GM19351 (cell line): ENCODE measurements at regions not wholly inside any gene's neighbourhood (a gene's known extent, or its start where the extent isn't known, plus 50 kb on each side); places are given as distances from the start of the nearest gene placed in this dataset.
A peak's percentile ranks its signal among the peaks of the same experiment; 100 is the strongest.
"Not testable (repeated sequence)": the region's sequence is repeated elsewhere in the genome, so short reads cannot be mapped to it uniquely, and the experiment has no call there.

Experiments used
- ATAC-seq: cut with Tn5 transposase; IDR thresholded peaks from one replicate; pipeline ENCODE4 v1.9.1; 2021; ENCODE audit warnings: mild to moderate bottlenecking, moderate library complexity; ENCODE audit not compliant: unreplicated experiment

DNA sequence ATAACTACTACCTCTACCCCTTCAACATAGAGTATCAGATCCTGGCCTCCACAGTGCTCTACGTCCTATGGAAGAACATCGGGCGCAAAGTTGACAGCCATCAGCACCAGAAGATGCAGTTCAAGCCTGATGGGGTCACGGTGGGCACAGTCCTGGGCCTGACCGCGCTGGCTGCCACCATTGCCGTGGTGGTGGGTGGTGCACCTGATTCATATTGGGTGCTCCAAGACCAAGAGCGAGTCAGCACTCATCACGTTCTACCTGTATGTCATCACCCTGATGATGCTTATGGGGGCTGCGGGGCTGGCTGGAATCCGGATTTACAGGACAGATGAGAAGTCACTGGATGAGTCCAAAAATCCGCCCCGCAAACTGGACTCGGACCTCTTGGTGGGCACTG, 846.4 kb downstream of the RPIA start:
- not testable (repeated sequence) for ATAC-seq

DNA sequence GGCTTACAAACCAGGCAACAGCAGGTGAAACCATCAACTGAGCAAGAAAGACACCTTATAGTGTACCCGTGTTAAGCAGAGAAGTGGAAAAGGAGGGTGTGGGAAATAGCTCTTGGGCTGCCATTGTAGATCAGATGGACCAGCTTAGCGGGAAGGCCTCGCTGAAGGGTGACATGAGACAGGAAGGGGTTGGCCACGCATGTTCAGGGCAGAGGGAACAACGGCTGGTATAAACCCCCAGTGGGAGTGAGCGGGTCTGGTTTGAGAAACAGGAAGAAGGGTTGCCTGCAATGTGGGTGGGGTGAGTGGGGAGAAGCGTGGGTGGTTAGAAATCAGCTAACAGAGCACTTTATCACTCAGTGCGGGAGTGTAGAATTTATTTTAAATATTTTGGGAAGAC, 852.6 kb downstream of the RPIA start:
- ATAC-seq: not testable (repeated sequence)

DNA sequence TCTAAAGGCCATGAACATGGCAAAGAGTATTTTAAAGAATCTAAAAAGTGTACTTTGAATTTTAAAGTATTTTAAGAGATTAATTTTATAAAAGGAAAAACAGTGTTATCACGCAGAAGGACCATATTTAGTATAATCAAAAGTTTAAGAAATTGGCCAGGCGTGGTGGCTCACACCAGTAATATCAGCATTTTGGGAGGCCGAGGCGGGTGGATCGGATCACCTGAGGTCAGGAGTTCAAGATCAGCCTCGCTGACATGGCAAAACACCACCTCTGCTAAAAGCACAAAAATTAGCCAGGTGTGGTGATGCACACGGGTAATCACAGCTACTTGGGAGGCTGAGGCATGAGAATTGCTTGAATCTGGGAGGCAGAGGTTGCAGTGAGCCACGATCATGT, 887.7 kb downstream of the RPIA start:
- ATAC-seq: not testable (repeated sequence)

DNA sequence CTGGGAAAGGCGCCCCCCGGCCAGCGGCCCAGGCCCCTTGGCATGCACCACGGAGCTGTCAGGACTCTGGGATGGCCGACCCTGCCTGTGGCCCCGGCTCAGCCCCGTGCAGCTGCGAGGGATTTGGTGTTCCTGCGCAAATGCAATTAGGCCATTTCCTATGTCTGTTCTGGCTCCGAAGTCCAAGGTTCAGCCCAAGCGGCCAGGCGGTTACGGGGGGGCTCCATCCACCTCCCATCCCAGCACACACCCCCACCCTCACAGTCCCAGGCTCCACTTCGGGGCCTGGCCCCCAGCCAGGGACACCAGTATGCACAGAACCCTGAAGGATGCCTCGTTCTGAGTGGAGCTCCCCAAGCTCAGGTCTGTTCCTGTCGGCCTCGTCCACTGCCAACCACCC, 891.3 kb downstream of the RPIA start:
- ATAC-seq: not testable (repeated sequence)

DNA sequence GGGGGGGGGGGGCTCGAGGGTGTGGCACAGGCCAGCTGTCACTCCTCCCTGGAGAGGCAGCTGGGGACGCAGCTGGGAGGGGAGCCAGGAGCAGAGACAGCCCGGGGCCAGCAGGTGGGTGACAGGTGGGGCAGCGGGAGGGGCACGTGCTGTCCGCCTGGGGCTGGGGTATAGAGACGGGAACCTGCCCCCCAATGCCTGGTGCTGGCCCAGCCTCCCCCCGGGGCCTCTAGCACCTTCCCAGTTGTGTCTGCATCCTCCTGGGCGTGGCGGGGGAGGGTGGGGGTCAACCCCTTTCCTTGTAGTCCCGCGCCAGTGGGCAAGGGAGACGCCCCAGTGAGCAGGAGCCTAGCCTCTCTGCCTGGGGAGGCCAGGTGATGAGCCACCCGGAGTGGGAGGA, 892.6 kb downstream of the RPIA start:
- not testable (repeated sequence) for ATAC-seq

DNA sequence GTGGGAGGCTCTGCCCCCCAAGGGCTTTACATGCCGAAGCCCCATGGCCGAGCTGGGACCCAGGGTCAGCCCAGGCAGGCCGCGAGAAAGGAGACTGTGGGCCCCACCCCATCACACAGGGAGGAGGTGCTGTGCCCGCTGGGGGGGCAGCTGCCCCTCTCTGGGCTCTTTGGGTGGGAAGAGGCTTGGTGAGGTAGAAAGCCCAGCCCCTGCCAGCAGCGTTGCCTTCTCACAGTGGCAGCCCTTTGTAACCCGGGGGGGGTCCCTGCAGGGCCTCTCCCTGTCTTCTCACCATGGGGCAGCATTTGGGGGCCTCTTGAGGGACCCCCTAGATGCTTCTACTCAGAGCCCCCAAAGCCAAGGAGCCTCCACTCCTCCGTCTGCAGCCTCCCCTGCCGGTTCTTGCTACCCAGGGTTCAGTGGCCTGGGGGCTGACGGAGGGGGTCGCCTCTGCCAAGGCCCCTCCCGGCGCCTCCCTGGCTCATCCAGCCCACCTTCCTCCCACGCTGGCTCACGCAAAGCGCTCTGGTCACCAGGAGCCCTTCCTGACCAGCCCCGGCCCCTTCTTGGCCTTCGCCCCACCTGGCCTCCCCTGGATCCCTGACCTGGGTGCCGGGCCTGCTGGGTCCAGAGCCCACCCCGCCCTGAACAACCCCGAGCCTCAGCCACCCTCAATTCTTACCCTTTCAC, 893.5 kb downstream of the RPIA start:
- not testable (repeated sequence) for ATAC-seq

DNA sequence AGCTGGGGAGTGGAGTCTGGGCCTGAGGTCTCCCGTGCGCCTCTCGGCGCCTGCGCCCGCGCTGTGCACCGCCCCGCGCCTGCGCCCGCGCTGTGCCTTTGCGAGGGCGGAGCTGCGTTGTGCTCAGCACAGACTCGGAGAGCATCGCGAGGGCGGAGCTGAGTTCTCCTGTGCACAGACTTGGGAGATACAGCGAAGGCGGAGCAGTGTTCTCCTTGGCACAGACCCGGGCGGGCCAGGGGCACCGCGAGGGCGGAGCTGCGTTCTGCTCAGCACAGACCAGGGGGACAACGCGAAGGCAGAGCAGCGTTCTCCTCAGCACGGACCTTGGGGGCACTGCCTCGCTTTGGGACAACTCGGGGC, 894.1 kb downstream of the RPIA start:
- ATAC-seq: peak; percentile 100

DNA sequence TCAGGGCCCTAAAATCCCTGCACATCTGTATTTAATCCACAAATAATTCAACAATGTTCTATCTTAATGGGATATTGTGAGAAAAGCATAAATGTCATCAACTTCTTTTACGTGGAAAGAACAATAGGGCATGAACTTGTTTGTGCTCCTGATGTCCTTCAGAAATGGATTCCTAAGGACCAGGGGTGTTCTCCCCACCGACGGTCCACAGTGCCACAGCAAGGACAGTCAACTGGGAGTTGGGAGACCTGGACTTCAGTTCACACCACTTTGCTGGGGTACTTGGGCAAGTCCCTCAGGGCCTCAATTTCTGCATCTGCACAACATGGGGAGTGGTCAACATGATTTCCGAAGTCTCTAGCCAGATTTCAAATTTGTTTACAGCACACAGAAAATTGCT, 908.4 kb downstream of the RPIA start:
- not testable (repeated sequence) for ATAC-seq

DNA sequence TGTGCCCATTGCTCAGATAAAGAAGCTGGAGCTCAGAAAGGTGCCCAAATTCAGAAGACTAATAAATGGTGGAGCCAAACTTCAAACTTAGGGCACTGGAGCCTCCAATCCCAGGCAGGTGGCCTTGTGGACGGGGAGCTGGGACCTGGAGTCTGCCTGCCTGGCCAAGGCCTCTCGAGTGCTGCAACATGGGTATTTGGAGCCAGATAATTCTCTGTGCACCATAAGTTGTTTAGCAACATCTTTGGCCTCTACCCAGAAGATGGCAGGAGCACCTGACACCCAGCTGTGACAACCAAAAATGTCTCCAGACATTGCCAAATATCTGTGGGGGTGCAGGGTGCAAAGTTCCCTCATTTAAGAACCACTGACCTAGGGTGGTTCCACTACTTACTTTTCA, 915.0 kb downstream of the RPIA start:
- not testable (repeated sequence) for ATAC-seq

DNA sequence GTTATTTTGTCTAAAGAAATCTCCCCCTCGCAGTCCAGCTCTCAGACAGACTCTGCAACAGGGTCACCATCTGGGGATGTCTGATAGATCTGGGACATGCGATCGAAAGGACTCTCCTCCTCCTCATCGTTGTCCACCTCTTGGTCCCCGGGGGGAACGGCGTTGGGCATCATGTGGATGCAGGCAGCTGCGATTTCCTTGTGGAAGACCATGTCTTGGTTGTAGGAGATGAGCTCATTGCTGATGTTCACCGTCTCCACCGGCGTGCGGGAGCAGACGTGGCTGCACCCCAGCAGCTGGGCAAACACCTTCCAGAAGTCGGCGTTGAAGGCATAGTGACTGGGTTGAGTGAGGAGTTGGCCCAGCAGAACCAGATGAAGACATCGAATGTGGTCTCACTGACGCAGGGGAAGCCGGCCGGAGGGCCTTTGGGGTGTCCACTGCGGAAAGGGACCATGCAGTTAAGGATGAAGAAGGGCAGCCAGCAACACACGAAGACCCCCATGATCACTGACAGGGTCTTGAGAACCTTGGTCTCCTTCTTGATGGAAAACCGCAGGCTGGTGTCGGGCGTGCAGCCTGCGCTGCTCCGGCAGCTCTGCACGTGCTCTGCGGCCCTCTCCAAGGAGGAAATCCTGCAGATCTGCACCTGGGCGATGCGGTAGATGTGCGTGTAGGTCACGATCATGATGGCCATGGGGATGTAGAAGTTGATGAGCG, 918.9 kb downstream of the RPIA start:
- ATAC-seq: not testable (repeated sequence)

DNA sequence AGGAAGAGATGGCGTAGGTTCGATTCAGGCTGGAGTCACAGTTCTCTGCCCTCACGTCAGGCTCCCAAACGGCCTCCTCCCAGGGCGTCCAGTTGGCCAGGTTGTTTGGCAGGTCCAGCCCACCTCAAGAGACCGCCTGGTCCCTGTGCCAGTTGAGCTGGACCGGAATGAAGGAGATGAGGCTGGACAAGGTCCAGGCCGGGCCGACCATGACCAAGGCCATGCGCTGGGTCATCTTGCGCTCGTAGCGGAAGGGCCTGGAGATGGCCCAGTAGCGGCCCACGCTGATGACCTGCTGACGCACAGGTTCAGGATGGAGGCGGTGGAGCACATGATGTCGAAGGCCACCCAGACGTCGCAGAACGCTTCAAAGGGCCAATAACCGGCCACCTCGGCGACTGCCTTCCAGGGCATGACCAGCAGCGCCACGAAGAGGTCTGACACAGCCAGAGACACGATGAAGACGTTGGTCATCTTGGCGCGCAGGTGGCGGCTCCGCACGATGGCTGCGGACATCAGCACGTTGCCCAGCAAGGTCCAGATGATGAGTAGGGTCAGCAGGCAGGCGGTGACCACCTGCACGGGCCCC, 919.5 kb downstream of the RPIA start:
- ATAC-seq: not testable (repeated sequence)

DNA sequence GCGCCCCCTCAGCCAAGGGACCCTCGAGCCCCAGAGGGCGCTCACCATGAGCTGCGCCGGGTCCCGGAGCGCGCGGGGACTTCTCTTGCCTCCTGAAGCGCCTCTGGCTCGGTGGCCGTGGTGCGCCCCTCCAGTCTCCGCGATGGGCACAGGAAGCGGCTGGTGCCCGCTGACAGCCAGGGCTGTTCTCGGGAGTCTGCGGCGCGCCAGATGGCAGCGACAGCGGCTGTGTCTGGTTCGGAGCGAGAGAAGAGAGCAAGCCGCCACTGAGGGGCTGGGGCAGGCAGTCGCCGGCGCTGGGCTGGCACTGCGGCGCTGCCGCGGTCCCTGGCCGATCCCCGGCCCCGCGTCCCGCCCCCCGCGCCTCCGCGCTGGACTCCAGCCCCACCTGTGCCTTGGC, 920.2 kb downstream of the RPIA start:
- ATAC-seq: not testable (repeated sequence)

DNA sequence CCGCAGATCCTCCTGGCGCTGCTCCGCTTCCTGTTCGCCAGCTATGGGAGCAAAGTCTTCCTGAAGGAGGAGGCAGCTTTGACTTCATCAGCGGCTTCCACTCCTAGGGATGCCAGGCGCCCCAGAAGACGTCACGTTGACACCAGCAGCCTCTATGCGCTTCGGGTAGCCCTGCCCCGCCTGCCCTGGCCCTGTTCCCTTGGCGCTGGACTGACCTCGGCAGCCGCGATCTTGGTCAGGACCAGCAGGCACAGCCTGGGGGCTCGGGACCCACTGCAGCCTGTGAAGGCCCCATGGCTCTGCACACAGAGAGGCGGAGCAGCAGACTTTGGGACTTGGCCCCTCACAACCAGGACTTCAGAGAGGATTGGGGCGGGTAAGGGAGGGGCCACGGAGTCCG, 957.8 kb downstream of the RPIA start:
- not testable (repeated sequence) for ATAC-seq

DNA sequence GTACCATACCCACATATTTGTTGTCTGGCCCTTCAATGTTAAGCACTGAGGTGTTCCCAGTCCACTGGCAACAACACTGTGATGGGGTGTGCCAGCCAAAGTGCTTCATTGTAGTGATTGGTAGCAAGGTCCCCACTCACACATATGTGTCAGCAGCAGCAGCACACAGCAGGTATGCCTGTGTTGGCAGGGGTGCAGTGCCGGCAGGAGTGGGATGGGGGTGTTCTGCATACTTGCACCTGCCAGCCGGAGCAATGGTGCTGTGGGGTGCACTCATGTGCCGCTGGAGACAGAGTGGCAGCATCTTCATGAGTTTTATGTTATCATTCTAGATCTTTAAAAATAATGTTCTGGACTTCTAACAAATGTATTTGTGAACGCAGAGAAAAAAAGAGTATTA, 987.8 kb downstream of the RPIA start:
- ATAC-seq: not testable (repeated sequence)
